ENCODE measurements at regions not wholly inside any gene's neighbourhood (a gene's known extent, or its start where the extent isn't known, plus 50 kb on each side); places are given as distances from the start of the nearest gene placed in this dataset.

DNA sequence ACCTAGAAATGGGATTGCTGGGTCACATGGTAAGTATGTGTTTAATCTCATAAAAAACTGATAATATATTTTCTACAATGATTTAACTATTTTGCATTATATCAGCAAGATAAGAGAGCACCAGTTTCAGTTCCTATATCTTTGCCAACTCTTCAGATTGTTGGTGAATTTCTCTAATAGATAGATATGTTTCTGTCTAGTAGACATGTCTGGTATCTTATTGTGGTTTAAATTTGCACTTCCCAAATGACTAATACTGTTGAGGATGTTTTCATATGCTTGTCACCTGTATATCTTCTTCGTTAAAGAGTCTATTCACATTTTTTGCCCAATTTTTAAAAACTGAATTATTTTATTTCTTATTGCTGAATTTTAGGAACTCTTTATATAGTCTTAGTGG lies 113.8 kb upstream of the UXS1 start (continued):
- TF ChIP-seq, protein P1, sequence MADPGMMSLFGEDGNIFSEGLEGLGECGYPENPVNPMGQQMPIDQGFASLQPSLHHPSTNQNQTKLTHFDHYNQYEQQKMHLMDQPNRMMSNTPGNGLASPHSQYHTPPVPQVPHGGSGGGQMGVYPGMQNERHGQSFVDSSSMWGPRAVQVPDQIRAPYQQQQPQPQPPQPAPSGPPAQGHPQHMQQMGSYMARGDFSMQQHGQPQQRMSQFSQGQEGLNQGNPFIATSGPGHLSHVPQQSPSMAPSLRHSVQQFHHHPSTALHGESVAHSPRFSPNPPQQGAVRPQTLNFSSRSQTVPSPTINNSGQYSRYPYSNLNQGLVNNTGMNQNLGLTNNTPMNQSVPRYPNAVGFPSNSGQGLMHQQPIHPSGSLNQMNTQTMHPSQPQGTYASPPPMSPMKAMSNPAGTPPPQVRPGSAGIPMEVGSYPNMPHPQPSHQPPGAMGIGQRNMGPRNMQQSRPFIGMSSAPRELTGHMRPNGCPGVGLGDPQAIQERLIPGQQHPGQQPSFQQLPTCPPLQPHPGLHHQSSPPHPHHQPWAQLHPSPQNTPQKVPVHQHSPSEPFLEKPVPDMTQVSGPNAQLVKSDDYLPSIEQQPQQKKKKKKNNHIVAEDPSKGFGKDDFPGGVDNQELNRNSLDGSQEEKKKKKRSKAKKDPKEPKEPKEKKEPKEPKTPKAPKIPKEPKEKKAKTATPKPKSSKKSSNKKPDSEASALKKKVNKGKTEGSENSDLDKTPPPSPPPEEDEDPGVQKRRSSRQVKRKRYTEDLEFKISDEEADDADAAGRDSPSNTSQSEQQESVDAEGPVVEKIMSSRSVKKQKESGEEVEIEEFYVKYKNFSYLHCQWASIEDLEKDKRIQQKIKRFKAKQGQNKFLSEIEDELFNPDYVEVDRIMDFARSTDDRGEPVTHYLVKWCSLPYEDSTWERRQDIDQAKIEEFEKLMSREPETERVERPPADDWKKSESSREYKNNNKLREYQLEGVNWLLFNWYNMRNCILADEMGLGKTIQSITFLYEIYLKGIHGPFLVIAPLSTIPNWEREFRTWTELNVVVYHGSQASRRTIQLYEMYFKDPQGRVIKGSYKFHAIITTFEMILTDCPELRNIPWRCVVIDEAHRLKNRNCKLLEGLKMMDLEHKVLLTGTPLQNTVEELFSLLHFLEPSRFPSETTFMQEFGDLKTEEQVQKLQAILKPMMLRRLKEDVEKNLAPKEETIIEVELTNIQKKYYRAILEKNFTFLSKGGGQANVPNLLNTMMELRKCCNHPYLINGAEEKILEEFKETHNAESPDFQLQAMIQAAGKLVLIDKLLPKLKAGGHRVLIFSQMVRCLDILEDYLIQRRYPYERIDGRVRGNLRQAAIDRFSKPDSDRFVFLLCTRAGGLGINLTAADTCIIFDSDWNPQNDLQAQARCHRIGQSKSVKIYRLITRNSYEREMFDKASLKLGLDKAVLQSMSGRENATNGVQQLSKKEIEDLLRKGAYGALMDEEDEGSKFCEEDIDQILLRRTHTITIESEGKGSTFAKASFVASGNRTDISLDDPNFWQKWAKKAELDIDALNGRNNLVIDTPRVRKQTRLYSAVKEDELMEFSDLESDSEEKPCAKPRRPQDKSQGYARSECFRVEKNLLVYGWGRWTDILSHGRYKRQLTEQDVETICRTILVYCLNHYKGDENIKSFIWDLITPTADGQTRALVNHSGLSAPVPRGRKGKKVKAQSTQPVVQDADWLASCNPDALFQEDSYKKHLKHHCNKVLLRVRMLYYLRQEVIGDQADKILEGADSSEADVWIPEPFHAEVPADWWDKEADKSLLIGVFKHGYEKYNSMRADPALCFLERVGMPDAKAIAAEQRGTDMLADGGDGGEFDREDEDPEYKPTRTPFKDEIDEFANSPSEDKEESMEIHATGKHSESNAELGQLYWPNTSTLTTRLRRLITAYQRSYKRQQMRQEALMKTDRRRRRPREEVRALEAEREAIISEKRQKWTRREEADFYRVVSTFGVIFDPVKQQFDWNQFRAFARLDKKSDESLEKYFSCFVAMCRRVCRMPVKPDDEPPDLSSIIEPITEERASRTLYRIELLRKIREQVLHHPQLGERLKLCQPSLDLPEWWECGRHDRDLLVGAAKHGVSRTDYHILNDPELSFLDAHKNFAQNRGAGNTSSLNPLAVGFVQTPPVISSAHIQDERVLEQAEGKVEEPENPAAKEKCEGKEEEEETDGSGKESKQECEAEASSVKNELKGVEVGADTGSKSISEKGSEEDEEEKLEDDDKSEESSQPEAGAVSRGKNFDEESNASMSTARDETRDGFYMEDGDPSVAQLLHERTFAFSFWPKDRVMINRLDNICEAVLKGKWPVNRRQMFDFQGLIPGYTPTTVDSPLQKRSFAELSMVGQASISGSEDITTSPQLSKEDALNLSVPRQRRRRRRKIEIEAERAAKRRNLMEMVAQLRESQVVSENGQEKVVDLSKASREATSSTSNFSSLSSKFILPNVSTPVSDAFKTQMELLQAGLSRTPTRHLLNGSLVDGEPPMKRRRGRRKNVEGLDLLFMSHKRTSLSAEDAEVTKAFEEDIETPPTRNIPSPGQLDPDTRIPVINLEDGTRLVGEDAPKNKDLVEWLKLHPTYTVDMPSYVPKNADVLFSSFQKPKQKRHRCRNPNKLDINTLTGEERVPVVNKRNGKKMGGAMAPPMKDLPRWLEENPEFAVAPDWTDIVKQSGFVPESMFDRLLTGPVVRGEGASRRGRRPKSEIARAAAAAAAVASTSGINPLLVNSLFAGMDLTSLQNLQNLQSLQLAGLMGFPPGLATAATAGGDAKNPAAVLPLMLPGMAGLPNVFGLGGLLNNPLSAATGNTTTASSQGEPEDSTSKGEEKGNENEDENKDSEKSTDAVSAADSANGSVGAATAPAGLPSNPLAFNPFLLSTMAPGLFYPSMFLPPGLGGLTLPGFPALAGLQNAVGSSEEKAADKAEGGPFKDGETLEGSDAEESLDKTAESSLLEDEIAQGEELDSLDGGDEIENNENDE (IDR thresholded peaks at IDR 0.05; ENCODE audit: insufficient replicate concordance, low read length) = no peak
- TF ChIP-seq PHF8 (conservative IDR thresholded peaks at IDR 0.05; ENCODE audit: low read depth, low read length) (no peak), RAD21 (IDR thresholded peaks at IDR 0.05 in 1 of 2, conservative IDR thresholded peaks at IDR 0.05 in 1 of 2; ENCODE audit: low read depth in 2 of 2, low read length in 2 of 2) (no peak), GTF2F1 (IDR thresholded peaks at IDR 0.05; ENCODE audit: borderline replicate concordance, low read depth, low read length) (no peak), TEAD4 (IDR thresholded peaks at IDR 0.05; ENCODE audit: low read depth, low read length) (no peak), SP2 (IDR thresholded peaks at IDR 0.05; ENCODE audit: low read length) (no peak), MAFK (IDR thresholded peaks at IDR 0.05; ENCODE audit: low read depth, low read length) (no peak), JUND (IDR thresholded peaks at IDR 0.05; ENCODE audit: low read length) (no peak), GABPA (IDR thresholded peaks at IDR 0.05; ENCODE audit: borderline replicate concordance, insufficient read depth, low read length) (no peak)
- TF ChIP-seq, protein P2, sequence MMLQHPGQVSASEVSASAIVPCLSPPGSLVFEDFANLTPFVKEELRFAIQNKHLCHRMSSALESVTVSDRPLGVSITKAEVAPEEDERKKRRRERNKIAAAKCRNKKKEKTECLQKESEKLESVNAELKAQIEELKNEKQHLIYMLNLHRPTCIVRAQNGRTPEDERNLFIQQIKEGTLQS (IDR thresholded peaks at IDR 0.05; ENCODE audit: insufficient read depth, low read depth, low read length) = no peak
